GM10266 (cell line): ENCODE measurements at regions not wholly inside any gene's neighbourhood (a gene's known extent, or its start where the extent isn't known, plus 50 kb on each side); places are given as distances from the start of the nearest gene placed in this dataset.

ENCODE experiments used
- DNase-seq: peaks from one replicate; pipeline ENCODE4 v3.0.0; 2012; ENCODE audit errors: extremely low spot score
- TF ChIP-seq, protein P1 (sequence below): IDR thresholded peaks from 2 replicates; pipeline ENCODE4 v1.5.1; 2012; ENCODE audit warnings: mild to moderate bottlenecking, low read depth; ENCODE audit not compliant: control insufficient read depth, insufficient read depth; ENCODE audit errors: missing control alignments

DNA sequence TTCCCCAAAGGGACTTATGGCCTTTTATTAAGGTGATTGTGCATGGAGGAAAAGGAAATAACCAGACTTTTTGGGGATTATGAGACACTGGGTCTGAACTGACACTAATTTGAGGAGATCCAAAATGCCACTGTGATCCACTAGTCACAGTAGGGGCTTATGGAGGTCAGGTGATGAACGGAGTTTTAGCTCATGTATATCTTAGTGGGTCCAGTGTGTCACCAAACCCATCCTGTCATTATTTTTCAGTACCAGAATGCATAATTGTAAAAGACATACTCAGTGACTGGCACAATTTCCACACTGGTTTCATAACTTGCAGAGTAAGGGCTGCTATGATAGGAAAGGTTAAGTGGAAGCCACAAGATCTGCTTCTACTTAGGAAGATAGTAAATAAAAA is 131.3 kb downstream of the RTL3 start:
- DNase-seq = no peak
- TF ChIP-seq, protein P1, sequence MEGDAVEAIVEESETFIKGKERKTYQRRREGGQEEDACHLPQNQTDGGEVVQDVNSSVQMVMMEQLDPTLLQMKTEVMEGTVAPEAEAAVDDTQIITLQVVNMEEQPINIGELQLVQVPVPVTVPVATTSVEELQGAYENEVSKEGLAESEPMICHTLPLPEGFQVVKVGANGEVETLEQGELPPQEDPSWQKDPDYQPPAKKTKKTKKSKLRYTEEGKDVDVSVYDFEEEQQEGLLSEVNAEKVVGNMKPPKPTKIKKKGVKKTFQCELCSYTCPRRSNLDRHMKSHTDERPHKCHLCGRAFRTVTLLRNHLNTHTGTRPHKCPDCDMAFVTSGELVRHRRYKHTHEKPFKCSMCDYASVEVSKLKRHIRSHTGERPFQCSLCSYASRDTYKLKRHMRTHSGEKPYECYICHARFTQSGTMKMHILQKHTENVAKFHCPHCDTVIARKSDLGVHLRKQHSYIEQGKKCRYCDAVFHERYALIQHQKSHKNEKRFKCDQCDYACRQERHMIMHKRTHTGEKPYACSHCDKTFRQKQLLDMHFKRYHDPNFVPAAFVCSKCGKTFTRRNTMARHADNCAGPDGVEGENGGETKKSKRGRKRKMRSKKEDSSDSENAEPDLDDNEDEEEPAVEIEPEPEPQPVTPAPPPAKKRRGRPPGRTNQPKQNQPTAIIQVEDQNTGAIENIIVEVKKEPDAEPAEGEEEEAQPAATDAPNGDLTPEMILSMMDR = no peak

DNA sequence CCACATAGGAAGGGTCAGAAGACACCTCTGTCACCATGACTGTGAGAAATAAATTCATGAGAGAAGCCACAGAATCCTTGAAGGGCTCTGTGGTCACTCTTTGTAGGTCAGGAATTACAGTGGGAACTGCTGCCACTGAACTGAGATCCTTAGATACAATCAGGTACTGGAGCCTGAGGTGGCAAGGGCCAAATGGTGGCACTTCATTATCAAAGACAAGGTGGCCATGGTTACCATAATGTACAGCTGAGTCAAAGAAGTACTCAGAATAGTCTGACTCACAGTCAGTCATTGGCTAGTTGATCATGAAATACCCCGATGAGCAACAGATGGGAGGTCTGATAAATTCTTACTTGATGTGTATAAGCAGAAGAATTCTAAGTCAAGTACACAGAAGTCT is 131.9 kb downstream of the RTL3 start:
- DNase-seq = no peak

DNA sequence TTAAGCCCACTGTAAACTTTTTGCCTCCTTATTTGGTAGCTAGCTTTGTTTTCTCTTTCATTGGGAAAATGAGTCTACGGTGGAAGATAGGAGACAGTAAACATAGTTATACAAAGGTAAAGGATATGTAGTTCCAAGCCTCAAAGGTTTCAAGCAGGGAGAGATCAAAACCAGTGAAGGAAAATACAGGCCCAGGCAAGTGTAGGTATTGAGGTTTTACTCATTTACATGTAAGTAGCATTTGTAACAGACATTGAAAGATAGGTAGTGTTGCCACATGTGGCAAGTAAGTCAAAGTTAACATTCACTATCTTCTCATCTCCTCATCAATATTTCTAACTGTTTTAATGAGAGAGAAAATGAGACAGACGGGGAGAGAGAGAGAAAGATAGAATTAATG is 136.5 kb downstream of the RTL3 start:
- DNase-seq = no peak
- TF ChIP-seq, protein P1 = no peak

More for the DNA sequence above, 131.9 kb downstream of the RTL3 start:
- TF ChIP-seq, protein P1 = no peak

DNA sequence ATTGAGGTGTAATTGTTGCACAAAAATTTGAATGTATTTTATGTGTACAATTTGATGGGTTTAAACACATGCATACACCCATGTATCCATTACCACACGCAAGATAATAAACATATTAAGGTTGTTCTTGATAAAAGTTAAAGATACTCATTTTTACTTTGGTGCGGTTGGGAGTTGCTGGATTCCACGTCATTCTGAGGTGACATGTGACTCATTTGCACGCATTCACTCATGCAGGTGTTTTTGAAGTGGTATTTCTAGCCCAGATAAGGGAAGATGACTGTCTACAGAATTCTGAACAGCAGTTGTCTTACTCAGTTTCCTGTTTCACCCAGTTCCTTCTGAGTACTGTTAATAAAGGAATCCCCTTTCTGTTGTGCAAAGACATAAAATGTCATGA is 142.0 kb downstream of the RTL3 start:
- TF ChIP-seq, protein P1 = no peak
- peak; percentile 6 for DNase-seq

DNA sequence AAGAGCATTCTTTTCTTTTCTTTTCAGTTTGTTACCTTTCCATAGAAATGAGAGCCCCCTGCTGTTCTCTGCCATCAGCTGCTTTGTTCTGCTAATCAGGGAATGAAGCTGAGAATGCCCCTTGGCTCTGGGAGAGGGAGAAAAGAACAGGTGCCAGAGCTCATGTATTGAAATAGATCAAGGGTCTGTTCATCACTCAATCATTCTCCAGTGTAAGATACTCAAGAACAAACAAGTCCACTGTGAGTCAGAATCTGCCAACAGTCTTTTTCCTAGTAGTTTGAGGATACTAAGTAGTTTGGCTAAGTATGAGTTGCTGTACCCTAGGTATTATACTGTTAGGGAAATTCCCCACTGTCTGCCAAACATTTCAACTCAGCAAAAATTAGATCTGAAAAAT is 144.3 kb downstream of the RTL3 start:
- TF ChIP-seq, protein P1 = no peak
- DNase-seq = no peak

DNA sequence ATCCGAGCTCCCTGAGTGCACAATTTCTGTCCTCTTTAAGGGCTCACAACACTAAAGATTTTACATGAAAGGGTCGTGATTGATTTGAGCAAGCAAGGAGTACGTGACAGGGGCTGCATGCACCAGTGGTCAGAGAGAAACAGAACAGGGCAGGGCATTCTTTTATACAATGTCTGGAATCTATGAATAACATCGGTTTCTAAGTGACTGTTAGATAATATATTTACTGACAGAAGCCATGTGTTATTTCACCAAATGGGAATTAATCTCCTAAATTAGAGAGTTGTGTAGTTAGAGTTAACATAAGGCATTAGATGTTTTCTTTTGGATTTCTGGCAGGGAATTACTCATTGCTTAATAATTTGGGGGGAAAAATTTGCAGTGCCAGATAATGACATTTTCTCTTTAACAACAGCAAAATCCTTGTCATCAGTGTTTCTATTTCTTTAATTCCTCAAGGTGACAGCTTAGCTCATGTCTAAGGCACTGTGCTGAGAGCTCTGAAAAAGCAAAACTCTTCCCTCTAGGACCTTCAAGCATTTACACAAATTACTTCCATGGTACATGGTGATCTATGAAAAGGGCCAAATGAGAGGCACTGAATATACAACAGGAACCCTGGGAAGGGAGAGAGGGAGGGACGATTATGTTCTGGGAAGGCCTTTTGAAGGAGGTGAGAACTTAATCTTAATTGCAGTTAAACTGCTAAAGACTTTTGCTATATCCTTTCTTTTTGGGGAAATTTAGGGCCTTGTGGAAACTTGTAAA is 145.0 kb downstream of the RTL3 start:
- DNase-seq = no peak
- TF ChIP-seq, protein P1 = no peak

DNA sequence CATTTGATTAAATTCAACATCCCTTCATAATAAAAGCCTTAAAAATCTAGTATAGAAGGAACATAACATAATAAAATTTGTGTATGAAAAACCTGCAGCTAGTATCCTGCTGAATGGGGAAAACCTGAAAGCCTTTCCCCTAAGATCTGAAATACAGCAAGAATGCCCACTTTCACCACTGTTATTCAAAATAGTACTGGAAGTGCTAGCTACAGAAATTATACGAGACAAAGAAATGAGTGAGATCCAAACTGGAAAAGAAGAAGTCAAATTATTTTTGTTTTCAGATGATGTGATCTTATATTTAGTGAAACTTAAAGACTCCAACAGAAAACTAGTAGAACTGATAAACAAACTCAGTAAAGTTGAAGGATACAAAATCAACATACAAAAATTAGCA is 152.9 kb downstream of the RTL3 start:
- no peak for DNase-seq
- TF ChIP-seq, protein P1 = no peak
